ENCODE measurements at regions not wholly inside any gene's neighbourhood (a gene's known extent, or its start where the extent isn't known, plus 50 kb on each side); places are given as distances from the start of the nearest gene placed in this dataset.

DNA sequence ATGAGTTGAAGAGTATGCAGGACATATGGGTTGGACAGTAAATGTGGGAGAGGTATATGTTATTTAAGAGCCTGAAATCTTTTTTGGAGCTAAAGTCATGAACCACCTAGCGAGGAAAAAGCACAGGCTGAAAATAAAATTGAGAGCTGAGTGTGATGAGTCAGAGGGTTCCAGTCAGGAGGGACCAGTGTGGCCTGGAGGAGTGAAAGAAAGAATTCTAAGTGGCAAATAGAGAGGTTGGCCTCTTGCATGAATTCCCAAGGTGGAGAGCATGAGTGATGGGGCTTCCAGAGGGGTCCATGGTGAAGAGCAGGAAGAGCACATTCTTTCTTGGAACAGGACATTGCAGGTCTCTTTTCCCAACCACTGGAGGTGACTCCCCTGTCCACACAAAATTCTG is 282.6 kb downstream of the TDRD15 start:
- ATAC-seq = no peak
- ChIA-PET CTCF (interaction anchor here (1.6 kb wide), 1 partner anchor 16 kb away, joined by 7 read pairs; no protein-coding TSS in a partner anchor), POLR2A (interaction anchor here (1.0 kb wide), 1 partner anchor 253 kb away, joined by 3 read pairs; no protein-coding TSS in a partner anchor)

DNA sequence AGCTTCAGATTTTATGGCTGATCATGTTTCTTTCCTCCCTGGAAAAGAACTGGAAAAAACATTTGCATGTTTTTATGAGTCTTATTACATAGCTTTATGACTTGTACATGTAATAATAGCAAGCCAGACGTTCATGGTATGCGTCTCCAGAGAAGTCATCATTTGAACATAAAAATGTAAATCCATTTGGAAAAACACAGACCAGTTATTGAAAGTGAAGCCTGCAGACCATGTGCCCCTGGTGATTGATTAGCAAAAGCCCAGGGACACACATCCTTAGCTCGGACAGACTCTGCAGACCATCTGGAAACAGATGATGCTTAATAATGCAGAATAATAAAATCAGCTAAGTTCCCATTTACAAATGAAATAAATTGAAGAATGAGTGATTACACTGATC is 283.1 kb downstream of the TDRD15 start:
- ATAC-seq (no peak), DNase-seq (ENCODE audit: low spot score) (no peak)
- CTCF ChIA-PET = interaction anchor here (1.6 kb wide), 1 partner anchor 15 kb away, joined by 7 read pairs; no protein-coding TSS in a partner anchor
- POLR2A ChIA-PET = no interaction called here
- Mint-ChIP-seq H3K36me3 (no peaks in the 10 kb centered on the region), H3K9me3 (peaks cover 16% of the 10 kb centered on the region), H3K27ac (no peak overlapping the region), H3K4me1 (peaks cover 4% of the 10 kb centered on the region; the same call in 1 of the 2 replicates), H3K27me3 (ENCODE audit: low read depth) (no peaks in the 10 kb centered on the region), H3K4me3 (no peak overlapping the region)
- TF ChIP-seq FOXJ3 (CRISPR knock-in tag; IDR thresholded peaks at IDR 0.05; ENCODE audit: borderline replicate concordance) (no peak), NR3C1 (CRISPR knock-in tag; conservative IDR thresholded peaks at IDR 0.05; ENCODE audit: low read depth) (no peak), ZNF263 (CRISPR knock-in tag; IDR thresholded peaks at IDR 0.05; ENCODE audit: low read depth) (no peak), SMAD4 (CRISPR knock-in tag; IDR thresholded peaks at IDR 0.05) (no peak), ZNF219 (CRISPR knock-in tag; IDR thresholded peaks at IDR 0.05; ENCODE audit: borderline replicate concordance) (no peak), NFYB (CRISPR knock-in tag; conservative IDR thresholded peaks at IDR 0.05; ENCODE audit: low read depth) (no peak), FOXP1 (CRISPR knock-in tag; IDR thresholded peaks at IDR 0.05; ENCODE audit: borderline replicate concordance) (no peak), SOX15 (CRISPR knock-in tag; IDR thresholded peaks at IDR 0.05) (no peak), RORB (CRISPR knock-in tag; IDR thresholded peaks at IDR 0.05) (no peak), RELA (CRISPR knock-in tag; IDR thresholded peaks at IDR 0.05; ENCODE audit: borderline replicate concordance) (no peak), GTF2I (CRISPR knock-in tag; conservative IDR thresholded peaks at IDR 0.05) (no peak)
- TF ChIP-seq, protein P1, sequence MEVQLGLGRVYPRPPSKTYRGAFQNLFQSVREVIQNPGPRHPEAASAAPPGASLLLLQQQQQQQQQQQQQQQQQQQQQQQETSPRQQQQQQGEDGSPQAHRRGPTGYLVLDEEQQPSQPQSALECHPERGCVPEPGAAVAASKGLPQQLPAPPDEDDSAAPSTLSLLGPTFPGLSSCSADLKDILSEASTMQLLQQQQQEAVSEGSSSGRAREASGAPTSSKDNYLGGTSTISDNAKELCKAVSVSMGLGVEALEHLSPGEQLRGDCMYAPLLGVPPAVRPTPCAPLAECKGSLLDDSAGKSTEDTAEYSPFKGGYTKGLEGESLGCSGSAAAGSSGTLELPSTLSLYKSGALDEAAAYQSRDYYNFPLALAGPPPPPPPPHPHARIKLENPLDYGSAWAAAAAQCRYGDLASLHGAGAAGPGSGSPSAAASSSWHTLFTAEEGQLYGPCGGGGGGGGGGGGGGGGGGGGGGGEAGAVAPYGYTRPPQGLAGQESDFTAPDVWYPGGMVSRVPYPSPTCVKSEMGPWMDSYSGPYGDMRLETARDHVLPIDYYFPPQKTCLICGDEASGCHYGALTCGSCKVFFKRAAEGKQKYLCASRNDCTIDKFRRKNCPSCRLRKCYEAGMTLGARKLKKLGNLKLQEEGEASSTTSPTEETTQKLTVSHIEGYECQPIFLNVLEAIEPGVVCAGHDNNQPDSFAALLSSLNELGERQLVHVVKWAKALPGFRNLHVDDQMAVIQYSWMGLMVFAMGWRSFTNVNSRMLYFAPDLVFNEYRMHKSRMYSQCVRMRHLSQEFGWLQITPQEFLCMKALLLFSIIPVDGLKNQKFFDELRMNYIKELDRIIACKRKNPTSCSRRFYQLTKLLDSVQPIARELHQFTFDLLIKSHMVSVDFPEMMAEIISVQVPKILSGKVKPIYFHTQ (CRISPR knock-in tag; IDR thresholded peaks at IDR 0.05) = no peak
- TF ChIP-seq, protein P2, sequence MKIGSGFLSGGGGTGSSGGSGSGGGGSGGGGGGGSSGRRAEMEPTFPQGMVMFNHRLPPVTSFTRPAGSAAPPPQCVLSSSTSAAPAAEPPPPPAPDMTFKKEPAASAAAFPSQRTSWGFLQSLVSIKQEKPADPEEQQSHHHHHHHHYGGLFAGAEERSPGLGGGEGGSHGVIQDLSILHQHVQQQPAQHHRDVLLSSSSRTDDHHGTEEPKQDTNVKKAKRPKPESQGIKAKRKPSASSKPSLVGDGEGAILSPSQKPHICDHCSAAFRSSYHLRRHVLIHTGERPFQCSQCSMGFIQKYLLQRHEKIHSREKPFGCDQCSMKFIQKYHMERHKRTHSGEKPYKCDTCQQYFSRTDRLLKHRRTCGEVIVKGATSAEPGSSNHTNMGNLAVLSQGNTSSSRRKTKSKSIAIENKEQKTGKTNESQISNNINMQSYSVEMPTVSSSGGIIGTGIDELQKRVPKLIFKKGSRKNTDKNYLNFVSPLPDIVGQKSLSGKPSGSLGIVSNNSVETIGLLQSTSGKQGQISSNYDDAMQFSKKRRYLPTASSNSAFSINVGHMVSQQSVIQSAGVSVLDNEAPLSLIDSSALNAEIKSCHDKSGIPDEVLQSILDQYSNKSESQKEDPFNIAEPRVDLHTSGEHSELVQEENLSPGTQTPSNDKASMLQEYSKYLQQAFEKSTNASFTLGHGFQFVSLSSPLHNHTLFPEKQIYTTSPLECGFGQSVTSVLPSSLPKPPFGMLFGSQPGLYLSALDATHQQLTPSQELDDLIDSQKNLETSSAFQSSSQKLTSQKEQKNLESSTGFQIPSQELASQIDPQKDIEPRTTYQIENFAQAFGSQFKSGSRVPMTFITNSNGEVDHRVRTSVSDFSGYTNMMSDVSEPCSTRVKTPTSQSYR (CRISPR knock-in tag; IDR thresholded peaks at IDR 0.05) = no peak
- TF ChIP-seq, protein P3, sequence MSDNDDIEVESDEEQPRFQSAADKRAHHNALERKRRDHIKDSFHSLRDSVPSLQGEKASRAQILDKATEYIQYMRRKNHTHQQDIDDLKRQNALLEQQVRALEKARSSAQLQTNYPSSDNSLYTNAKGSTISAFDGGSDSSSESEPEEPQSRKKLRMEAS (CRISPR knock-in tag; IDR thresholded peaks at IDR 0.05) = no peak

More for the DNA sequence above, 282.6 kb downstream of the TDRD15 start:
- H3K9me3 Mint-ChIP-seq = peaks cover 13% of the 10 kb centered on the region
- no peak for TF ChIP-seq ESRRA (CRISPR knock-in tag; IDR thresholded peaks at IDR 0.05; ENCODE audit: borderline replicate concordance)
- TF ChIP-seq CREB1 (CRISPR knock-in tag; IDR thresholded peaks at IDR 0.05) = no peak
- TF ChIP-seq, protein P4, sequence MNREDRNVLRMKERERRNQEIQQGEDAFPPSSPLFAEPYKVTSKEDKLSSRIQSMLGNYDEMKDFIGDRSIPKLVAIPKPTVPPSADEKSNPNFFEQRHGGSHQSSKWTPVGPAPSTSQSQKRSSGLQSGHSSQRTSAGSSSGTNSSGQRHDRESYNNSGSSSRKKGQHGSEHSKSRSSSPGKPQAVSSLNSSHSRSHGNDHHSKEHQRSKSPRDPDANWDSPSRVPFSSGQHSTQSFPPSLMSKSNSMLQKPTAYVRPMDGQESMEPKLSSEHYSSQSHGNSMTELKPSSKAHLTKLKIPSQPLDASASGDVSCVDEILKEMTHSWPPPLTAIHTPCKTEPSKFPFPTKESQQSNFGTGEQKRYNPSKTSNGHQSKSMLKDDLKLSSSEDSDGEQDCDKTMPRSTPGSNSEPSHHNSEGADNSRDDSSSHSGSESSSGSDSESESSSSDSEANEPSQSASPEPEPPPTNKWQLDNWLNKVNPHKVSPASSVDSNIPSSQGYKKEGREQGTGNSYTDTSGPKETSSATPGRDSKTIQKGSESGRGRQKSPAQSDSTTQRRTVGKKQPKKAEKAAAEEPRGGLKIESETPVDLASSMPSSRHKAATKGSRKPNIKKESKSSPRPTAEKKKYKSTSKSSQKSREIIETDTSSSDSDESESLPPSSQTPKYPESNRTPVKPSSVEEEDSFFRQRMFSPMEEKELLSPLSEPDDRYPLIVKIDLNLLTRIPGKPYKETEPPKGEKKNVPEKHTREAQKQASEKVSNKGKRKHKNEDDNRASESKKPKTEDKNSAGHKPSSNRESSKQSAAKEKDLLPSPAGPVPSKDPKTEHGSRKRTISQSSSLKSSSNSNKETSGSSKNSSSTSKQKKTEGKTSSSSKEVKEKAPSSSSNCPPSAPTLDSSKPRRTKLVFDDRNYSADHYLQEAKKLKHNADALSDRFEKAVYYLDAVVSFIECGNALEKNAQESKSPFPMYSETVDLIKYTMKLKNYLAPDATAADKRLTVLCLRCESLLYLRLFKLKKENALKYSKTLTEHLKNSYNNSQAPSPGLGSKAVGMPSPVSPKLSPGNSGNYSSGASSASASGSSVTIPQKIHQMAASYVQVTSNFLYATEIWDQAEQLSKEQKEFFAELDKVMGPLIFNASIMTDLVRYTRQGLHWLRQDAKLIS (CRISPR knock-in tag; IDR thresholded peaks at IDR 0.05; ENCODE audit: borderline replicate concordance) = no peak
- TF ChIP-seq, protein P5, sequence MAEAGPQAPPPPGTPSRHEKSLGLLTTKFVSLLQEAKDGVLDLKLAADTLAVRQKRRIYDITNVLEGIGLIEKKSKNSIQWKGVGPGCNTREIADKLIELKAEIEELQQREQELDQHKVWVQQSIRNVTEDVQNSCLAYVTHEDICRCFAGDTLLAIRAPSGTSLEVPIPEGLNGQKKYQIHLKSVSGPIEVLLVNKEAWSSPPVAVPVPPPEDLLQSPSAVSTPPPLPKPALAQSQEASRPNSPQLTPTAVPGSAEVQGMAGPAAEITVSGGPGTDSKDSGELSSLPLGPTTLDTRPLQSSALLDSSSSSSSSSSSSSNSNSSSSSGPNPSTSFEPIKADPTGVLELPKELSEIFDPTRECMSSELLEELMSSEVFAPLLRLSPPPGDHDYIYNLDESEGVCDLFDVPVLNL (CRISPR knock-in tag; IDR thresholded peaks at IDR 0.05; ENCODE audit: borderline replicate concordance, low read depth) = no peak
- TF ChIP-seq, protein P6, sequence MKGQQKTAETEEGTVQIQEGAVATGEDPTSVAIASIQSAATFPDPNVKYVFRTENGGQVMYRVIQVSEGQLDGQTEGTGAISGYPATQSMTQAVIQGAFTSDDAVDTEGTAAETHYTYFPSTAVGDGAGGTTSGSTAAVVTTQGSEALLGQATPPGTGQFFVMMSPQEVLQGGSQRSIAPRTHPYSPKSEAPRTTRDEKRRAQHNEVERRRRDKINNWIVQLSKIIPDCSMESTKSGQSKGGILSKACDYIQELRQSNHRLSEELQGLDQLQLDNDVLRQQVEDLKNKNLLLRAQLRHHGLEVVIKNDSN (CRISPR knock-in tag; IDR thresholded peaks at IDR 0.05) = no peak
- TF ChIP-seq KAT7 (CRISPR knock-in tag; IDR thresholded peaks at IDR 0.05; ENCODE audit: borderline replicate concordance) = no peak
- no peak for TF ChIP-seq ATF1 (CRISPR knock-in tag; IDR thresholded peaks at IDR 0.05)
- TF ChIP-seq, protein P7, sequence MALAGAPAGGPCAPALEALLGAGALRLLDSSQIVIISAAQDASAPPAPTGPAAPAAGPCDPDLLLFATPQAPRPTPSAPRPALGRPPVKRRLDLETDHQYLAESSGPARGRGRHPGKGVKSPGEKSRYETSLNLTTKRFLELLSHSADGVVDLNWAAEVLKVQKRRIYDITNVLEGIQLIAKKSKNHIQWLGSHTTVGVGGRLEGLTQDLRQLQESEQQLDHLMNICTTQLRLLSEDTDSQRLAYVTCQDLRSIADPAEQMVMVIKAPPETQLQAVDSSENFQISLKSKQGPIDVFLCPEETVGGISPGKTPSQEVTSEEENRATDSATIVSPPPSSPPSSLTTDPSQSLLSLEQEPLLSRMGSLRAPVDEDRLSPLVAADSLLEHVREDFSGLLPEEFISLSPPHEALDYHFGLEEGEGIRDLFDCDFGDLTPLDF (CRISPR knock-in tag; IDR thresholded peaks at IDR 0.05) = no peak
- no peak for TF ChIP-seq JUN (CRISPR knock-in tag; IDR thresholded peaks at IDR 0.05)
- H3K36me3 Mint-ChIP-seq = no peaks in the 10 kb centered on the region
- DNase-seq (ENCODE audit: low spot score) = no peak
- no peak overlapping the region for H3K27ac Mint-ChIP-seq
- no peaks in the 10 kb centered on the region for H3K27me3 Mint-ChIP-seq (ENCODE audit: low read depth)
- H3K4me1 Mint-ChIP-seq = peaks cover 4% of the 10 kb centered on the region; the same call in 1 of the 2 replicates
- no peak overlapping the region for H3K4me3 Mint-ChIP-seq

Data from WTC11 (cell line).